ENCODE measurements at regions not wholly inside any gene's neighbourhood (a gene's known extent, or its start where the extent isn't known, plus 50 kb on each side); places are given as distances from the start of the nearest gene placed in this dataset.

- TF ChIP-seq CTCF (IDR thresholded peaks at IDR 0.05; ENCODE audit: insufficient read depth, low read depth, low read length): no peak
- no peak for TF ChIP-seq EZH2 (IDR thresholded peaks at IDR 0.05; ENCODE audit: insufficient read depth, low read length)
Observed at GRCh38 chr2:70388128-70388527, 86.3 kb upstream of the FAM136A start.

Data from astrocyte (in vitro differentiated cells and primary cell).